B cell (primary cell): ENCODE measurements at regions not wholly inside any gene's neighbourhood (a gene's known extent, or its start where the extent isn't known, plus 50 kb on each side); places are given as distances from the start of the nearest gene placed in this dataset.

ENCODE experiments used
- EZH2 ChIP-seq: IDR thresholded peaks from 2 replicates; pipeline ENCODE4 v1.6.1; 2012; ENCODE audit warnings: borderline replicate concordance, low read depth, mild to moderate bottlenecking, moderate library complexity, low read length; ENCODE audit not compliant: insufficient read depth, poor library complexity, severe bottlenecking
- TF ChIP-seq, protein P1 (sequence below): fragments of 200-600 bp; IDR thresholded peaks from one replicate; pipeline ENCODE4 v1.8.0; 2022; ENCODE audit warnings: antibody characterized with exemption, mild to moderate bottlenecking

DNA sequence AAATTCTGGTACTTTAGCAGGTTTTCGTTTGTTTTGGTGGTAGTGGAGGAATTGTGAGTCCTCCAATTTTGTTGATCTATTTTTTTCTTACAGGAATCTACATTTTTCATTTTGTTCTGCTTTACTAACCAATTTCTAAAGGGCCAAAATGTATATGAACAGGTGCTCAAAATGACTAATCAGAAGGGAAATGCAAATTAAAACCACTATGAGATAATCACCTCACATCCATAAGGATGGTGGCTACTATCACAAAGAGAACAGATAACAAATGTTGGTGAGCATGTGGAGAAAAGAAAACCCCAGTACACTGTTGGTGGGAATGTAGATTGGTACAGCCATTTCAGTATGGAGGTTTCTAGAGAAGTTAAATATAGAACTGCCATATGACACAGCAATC lies 134.2 kb downstream of the LMO4 start:
- TF ChIP-seq EZH2: no peak
- TF ChIP-seq, protein P1, sequence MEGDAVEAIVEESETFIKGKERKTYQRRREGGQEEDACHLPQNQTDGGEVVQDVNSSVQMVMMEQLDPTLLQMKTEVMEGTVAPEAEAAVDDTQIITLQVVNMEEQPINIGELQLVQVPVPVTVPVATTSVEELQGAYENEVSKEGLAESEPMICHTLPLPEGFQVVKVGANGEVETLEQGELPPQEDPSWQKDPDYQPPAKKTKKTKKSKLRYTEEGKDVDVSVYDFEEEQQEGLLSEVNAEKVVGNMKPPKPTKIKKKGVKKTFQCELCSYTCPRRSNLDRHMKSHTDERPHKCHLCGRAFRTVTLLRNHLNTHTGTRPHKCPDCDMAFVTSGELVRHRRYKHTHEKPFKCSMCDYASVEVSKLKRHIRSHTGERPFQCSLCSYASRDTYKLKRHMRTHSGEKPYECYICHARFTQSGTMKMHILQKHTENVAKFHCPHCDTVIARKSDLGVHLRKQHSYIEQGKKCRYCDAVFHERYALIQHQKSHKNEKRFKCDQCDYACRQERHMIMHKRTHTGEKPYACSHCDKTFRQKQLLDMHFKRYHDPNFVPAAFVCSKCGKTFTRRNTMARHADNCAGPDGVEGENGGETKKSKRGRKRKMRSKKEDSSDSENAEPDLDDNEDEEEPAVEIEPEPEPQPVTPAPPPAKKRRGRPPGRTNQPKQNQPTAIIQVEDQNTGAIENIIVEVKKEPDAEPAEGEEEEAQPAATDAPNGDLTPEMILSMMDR: no peak
